ENCODE measurements at regions not wholly inside any gene's neighbourhood (a gene's known extent, or its start where the extent isn't known, plus 50 kb on each side); places are given as distances from the start of the nearest gene placed in this dataset.
"Not testable (repeated sequence)": the region's sequence is repeated elsewhere in the genome, so short reads cannot be mapped to it uniquely, and the experiment has no call there.

DNA sequence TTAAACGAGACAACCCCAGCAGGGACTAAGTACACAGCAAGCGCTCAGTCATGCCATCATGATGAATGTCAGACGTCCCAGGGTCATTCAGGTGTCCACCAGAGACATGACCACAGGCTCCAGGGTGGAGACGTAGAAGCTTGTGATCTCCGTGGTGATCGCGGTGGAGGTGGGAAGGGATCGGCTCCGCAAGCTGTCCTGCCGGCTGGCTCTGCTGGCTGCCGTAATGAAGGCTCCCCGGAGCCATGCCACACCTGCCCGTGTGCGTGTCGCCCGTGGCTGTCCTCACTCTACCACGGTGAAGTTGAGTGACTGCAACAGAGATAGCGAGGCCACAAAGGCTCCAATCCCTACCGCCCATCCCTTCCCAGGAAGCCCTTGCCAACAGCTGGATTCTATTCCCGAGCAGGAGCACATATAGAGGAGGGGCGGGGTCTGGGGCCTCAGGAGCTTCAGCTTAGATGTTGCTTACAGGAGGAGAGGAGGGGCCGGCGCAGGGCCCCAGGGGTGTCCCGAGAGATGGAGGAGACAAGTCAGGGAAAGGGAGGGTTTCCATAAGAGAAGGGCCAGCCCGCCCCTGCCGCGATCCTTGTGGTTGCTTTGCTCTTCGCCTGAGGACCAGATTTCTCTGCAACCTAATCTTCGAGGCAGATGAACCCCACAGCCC is 332.6 kb upstream of the SFSWAP start:
- no peak for DNase-seq (ENCODE audit: low spot score)

DNA sequence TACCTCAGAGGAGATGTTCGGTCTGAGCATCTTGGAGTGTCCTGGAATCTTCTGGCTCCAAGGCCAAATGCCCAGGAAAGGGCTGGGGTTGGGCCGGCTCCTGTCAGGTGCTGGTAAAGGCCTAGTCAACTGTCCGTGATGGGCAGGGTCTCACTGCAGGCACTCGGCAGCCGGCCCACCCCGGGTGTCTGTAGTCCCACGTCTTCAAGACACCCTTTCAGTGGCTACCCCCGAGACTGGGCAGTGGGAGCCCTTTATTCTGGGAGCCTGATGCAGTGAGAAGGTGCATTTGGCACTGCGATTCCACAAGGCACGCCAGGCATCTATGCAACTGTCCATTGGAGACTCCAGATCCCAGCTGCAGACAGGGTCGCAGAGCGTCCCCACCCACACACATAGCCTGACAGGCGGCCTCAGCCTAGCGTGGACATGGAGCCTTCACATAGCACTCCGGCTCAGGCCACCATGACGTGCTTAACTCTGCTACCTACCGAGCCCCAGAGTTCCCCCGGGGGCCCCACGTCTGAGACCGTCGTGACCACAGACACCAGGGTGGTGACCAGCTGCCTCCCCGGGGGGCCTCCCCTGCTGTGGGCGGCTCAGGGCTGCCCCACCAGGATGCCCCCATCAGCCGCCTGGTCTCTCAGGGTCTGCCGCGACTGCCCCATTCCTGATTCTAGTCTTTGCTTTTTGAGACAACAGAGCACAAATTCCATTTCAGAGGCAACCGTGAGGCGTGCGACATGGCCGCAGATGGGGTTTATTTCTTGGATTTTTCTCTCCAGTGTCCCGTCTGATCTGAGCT is 331.8 kb upstream of the SFSWAP start:
- no peak for DNase-seq (ENCODE audit: low spot score)

- no peak for DNase-seq (ENCODE audit: low spot score)
Measured at GRCh38 chr12:131379738-131380137, 331.2 kb upstream of the SFSWAP start.

DNA sequence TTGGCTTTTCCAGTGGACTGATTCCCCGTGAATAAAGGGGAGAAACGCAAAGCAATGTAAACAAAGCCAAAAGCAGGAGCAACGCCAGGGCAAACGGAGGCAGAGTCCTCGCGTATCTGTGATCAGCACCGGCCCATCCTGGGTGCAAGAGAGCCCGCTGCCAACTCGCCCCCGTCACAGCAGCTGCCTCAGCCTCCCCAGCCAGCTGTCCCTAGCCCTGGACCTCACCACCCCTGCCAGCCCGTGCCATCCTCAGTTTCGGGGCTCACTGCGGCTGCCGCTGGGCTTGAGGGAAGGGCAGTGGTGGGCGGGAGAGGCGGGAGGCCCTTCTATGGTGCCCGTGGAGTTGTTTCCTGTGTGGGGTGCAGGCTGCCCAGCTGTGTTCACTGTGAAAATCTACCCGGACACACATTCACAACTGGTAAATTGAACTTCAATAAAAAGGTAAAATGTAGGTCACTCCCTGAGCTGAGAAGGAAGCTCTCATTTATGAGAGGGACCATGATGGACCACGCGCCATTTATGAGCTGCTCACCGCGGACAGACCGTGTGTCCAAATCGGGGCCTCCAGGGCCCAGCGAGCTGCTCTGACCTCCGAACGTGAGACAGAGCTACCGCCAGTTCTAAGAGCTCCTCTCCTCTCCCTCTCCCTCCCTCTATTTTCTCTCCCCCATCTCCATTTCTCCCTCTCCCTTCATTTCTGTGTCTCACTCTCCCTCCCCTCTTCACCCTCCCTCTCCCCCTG is 330.5 kb upstream of the SFSWAP start:
- DNase-seq (ENCODE audit: low spot score): no peak

DNA sequence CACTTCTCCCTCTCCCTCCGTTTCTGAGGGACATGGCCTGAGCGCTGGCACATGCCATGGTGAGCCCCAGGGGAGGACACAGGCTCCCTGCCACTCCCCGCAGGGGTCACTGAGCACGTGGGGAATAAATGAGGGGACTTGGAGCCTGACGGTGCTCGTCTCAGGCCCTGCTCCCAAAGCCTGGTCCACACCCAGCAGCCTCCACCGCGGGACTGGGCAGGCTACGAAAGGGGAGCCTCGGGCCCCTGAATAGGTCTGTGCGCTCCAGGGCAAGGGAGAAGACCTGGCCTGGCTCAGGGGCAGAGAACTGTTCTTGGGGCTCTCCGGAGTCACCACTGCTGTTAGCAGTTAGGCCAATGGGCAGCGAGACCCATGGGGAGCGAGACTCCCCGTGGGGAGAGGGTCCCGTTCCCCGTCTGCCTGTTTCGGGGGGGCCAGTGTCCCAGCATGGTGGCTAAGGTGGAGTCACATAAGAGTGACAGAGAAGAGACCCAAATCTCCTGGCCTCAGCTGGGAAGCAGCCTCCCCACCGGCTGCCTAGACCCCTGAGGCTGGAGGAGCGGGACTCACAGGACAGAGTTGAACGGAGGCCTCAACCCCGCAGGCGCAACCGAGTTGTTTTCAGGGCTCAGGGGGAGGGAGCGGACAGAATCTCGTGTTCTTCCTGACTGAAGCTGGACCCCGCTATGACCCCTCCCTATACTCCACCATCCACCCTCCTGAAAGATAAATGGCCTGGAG is 329.8 kb upstream of the SFSWAP start:
- DNase-seq (ENCODE audit: low spot score): no peak

- DNase-seq (ENCODE audit: low spot score): no peak
Measured at GRCh38 chr12:131381716-131382430, 329.0 kb upstream of the SFSWAP start.

GRCh38 chr12:131383291-131383690 is 327.6 kb upstream of the SFSWAP start:
- DNase-seq (ENCODE audit: low spot score): no peak

GRCh38 chr12:131383741-131384543 is 326.9 kb upstream of the SFSWAP start:
- DNase-seq (ENCODE audit: low spot score): no peak

DNA sequence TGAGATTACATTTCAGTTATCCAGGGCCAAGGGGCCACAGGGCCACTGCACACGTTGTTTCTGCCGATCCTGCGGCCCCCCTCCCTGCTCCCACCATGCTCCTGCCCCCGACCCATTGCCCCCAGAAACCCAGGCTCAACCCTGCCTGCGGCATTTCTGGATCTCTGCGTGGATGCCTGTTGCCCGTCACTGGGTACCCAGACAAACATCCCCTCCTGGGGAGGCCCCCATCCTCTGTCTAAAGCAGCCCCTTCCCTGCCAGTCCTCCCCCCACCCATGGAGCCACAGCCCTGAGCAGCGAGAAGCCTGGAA is 326.4 kb upstream of the SFSWAP start:
- DNase-seq (ENCODE audit: low spot score): no peak

DNA sequence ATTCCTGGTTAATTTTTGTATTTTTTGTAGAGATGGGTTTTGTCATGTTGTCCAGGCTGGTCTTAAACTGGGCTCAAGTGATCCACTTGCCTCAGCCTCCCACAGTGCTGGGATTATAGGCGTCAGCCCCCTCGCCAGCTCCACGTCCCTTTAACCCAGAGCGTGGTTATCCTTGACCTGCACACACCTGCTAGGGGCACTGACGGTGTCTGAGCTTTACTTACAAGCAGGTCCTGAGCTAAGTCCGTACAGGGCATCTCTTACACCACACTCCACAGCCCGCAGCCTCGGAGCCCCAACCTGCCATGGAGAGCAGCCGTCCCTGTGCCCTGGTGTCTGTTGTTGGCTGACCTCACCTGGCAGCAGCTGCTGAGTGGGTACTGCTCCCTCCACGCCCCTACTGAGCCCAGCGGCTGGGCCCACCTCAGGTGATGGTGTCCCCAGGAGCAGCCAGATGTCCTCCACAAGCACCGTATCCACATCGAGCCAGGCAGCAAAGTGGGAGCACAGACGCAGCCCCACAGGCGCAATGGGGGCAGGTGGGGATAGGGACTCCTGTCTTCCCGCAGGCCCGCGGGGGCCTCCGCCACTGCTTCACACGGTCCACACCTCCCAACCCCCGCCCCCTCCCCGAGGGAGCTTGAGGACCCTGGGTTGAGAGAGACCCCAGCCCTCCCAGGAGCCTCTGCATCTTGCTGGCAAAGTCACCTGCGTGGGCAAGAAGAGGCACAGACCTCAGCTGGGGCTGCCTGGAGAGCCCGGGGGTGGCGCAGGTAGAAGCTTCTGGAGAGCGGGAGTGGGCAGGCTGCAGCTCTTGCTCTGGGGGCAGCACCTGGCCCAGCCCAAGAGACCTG is 325.4 kb upstream of the SFSWAP start:
- DNase-seq (ENCODE audit: low spot score): no peak

- no peak for DNase-seq (ENCODE audit: low spot score)
Measured at GRCh38 chr12:131386167-131386521, 324.7 kb upstream of the SFSWAP start.

DNA sequence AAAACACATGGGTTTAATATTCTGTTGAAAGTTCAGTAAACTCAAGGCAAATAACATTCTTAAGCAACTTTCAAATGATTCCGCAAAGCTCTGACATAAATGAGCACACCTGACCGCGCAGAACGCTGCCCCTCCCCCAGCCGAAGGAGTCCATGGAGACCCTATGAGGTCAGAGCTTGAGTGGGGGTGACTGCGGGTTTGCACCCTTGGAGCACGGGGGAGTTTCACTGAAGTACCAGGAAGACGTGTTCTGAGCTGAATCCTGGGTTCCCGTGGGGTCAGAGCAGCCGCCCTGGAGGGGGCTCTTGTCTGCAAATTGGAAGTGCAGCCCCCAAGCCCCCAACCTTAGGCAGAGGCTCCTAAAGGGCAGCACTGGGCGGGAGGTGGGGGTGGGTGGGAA is 324.1 kb upstream of the SFSWAP start:
- DNase-seq (ENCODE audit: low spot score): no peak

DNA sequence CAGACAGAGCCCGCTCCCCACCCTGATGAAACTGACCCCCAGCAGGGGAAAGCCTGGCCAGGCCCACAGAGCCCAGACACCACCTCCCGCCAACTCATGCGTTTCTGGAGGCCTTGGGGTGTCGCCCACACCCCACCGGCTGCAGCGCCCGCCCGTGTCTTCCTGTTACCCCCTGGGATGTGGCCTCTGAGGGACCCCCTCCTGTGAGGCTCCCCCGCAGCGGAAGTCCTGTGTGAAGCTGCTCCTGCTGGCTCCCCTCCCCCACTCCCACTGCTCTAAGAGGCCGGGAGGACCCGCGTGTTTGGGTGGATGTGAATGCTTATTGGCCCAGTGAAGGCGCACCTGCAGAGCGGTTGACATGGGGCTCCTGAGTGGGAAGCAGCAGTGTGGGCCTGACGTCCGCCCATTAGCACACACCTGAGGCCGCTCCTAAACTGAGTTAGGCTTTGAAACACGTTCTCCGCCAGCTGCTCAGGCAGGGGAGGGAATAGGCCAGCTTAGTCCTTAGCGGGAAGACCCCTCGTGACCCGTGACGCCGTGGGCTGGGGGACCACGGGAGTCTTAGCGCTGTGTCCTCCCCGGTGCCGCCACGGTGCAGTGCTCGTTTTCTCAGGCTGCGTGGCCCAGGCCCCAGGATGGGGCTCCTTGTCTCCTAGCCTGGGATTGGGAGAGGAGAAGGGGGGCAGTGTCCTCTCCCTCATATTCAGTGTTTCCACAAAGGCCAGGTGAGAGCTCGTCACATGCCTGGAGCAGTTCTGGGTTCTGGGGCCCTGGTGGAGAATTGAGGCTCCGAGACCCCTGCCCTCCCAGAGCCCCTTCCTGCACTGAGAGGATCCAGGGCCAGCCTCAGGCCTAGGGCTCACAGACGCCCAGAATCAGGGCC is 323.4 kb upstream of the SFSWAP start:
- no peak for DNase-seq (ENCODE audit: low spot score)

- DNase-seq (ENCODE audit: low spot score): not testable (repeated sequence)
Measured at GRCh38 chr12:131388164-131389053, 322.5 kb upstream of the SFSWAP start.

- no peak for DNase-seq (ENCODE audit: low spot score)
Measured at GRCh38 chr12:131389054-131390013, 321.6 kb upstream of the SFSWAP start.

DNA sequence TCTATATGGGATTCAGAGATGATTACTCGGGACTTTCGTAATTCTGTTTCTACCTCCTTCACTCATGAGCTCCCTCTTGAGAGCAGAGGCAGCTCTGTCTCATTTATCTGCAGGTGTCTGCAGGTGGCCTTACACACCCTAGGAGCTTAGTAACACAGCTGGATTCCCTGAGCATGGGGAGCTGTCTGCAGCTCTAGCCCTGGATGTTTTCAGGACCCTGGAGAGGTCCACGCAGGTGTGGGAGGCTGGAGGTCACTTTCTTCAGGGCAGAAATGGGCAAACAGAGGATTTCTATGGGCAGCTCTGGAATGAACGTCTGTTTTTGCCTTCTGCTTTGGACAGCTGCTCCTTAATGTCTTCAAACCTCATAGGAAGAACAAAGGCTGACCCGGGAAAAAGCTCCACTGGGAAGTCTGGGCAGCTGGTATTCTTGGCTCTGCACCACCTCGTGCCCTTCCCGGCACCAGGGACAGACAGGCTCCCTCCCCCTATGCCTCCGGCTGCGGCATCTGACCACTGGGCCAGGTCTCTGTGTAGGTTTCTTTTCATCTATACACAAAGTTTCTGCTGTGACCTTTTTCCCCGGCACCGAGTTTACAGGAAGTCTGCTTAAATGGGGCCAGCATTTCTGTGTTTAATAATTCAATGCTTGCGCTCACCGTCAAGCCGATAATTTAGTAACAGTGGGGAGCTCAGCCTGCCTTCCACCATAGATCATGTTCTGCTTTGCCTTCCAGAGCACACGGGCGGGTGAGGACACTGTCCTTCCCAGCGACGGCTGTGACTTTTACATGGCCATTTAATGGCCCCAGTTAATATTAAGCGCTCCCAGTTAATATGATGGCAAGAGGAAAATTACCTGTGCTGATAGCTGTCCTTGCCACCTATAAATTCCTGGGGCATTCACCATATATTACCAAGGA is 320.2 kb upstream of the SFSWAP start:
- DNase-seq (ENCODE audit: low spot score): no peak
